ENCODE measurements at regions not wholly inside any gene's neighbourhood (a gene's known extent, or its start where the extent isn't known, plus 50 kb on each side); places are given as distances from the start of the nearest gene placed in this dataset.

DNA sequence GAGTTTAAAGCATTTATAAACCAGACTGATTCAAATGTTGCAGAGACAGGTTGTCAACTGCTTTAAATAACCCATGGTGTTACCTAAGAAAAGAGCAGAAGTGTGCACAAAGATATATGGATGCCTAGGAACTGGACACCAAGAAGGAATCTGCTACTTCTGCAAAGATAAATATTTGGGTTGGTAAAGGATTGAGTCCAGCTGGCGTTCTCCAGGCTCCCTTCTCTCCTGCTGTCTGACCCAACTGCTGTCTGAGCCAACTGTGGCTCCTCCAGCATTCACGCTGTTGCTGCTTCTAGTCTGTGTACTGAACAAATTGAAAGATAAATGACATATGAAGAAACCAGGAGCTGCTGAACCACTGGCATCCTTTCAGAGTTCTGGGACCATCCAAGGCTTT, 1167.8 kb upstream of the PRKX start:
- Histone ChIP-seq H3K27ac (no peak overlapping the region), H3K4me3 (no peak overlapping the region), H3K36me3 (no peaks in the 10 kb centered on the region), H3K9me3 (no peaks in the 10 kb centered on the region), H3K4me1 (no peaks in the 10 kb centered on the region), H3K27me3 (no peaks in the 10 kb centered on the region)
- no peak for TF ChIP-seq CTCF (IDR thresholded peaks at IDR 0.05)
- DNase-seq: no peak
- intact Hi-C loops (cut with DNase I; ENCODE audit: low total_unique reads): no loop called here

DNA sequence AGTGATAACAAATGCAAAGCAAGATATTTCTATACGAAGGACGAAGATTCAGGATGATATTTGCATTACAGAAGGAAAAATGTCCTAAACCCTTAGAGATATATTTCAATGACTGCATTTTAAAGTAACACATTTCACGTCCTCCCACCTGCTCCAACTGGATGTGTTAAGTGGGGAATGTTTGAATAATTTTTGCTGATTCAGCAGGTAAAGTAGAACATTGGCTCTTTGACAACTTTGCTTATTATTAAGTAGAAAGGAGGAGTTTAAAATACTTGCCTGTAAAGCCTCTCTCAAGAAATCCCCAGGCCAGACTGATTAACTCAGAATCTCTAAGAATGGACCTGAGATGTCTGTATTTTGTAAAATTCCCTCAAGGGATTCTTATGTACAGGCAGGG, 1165.2 kb upstream of the PRKX start:
- no peaks in the 10 kb centered on the region for H3K36me3 ChIP-seq
- H3K4me1 ChIP-seq: no peaks in the 10 kb centered on the region
- DNase-seq: no peak
- H3K9me3 ChIP-seq: no peaks in the 10 kb centered on the region
- H3K4me3 ChIP-seq: no peak overlapping the region
- no peak overlapping the region for H3K27ac ChIP-seq
- H3K27me3 ChIP-seq: no peaks in the 10 kb centered on the region
- no peak for TF ChIP-seq CTCF (IDR thresholded peaks at IDR 0.05)
- intact Hi-C loops (cut with DNase I; ENCODE audit: low total_unique reads): no loop called here

DNA sequence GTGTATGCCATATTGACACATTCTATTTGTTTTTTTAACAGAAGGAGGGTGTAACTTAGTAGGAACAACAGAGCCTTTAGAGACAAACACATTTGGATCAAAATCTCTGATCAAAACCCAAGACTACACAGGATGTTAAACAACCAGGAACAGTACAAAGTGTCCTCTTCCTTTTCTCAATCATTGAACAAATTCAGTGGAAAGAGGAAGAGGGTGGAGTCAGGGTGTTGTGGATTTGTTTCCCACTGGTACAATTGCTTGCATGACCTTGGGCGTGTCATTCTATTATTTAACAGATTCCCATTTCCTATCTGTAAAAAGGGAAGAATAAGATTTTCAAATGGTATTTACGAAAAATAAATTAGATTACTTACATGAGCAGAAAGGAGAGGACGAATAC, 1162.8 kb upstream of the PRKX start:
- Histone ChIP-seq H3K4me3 (no peak overlapping the region), H3K9me3 (no peaks in the 10 kb centered on the region), H3K4me1 (no peaks in the 10 kb centered on the region), H3K36me3 (no peaks in the 10 kb centered on the region), H3K27me3 (no peaks in the 10 kb centered on the region), H3K27ac (no peak overlapping the region)
- intact Hi-C loops (cut with DNase I; ENCODE audit: low total_unique reads): no loop called here
- no peak for TF ChIP-seq CTCF (IDR thresholded peaks at IDR 0.05)
- no peak for DNase-seq

DNA sequence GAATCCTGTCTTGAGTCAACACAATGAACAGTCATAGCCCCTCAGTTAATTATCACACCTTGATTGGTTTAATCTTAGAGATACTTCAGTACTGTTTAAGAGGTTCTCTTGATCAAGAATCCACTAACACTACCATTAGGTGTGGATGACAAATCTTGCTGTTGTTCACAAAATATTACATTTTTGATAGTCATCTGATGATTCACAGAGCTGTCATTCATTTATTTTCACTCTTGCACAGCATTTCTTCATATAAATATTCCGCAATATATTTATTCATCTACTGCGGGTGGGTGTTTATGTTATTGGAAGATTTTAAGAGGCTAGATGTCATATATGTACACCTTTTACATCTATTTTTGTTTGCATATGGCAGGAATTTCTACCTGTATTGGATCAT, 1138.1 kb upstream of the PRKX start:
- H3K4me1 ChIP-seq: no peaks in the 10 kb centered on the region
- no peak overlapping the region for H3K27ac ChIP-seq
- H3K9me3 ChIP-seq: no peaks in the 10 kb centered on the region
- intact Hi-C loops (cut with DNase I; ENCODE audit: low total_unique reads): no loop called here
- no peak for TF ChIP-seq CTCF (IDR thresholded peaks at IDR 0.05)
- no peak for DNase-seq
- no peaks in the 10 kb centered on the region for H3K36me3 ChIP-seq
- H3K27me3 ChIP-seq: no peaks in the 10 kb centered on the region
- no peak overlapping the region for H3K4me3 ChIP-seq

GRCh38 chrX:4850312-4850711, 1136.9 kb upstream of the PRKX start:
- no peaks in the 10 kb centered on the region for H3K27me3 ChIP-seq
- intact Hi-C loops (cut with DNase I; ENCODE audit: low total_unique reads): no loop called here
- no peak for TF ChIP-seq CTCF (IDR thresholded peaks at IDR 0.05)
- no peaks in the 10 kb centered on the region for H3K9me3 ChIP-seq
- H3K4me3 ChIP-seq: no peak overlapping the region
- no peaks in the 10 kb centered on the region for H3K36me3 ChIP-seq
- H3K4me1 ChIP-seq: no peaks in the 10 kb centered on the region
- DNase-seq: no peak
- no peak overlapping the region for H3K27ac ChIP-seq

DNA sequence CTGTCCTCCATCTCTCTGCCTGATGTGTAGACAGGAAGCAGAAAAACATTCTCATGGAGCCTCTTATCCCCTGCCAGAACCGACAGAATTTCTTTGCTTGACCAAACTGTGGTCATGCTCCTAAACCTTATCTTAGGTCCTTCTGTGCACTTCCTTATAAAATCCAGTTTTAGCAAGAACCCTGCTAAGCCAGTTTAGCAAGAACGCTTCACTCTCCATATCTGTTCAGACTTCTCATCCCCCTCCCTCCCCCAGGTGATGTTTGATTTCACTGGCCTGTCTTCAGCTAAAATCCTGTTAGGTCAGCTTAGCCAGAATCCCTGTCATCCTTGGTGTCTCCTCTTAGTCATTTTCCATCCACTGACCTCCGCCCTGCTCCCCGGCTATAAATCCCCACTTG, 1130.9 kb upstream of the PRKX start:
- Histone ChIP-seq H3K27ac (no peak overlapping the region), H3K27me3 (no peaks in the 10 kb centered on the region), H3K9me3 (peaks cover 0 to 2% (median 2%) of the 10 kb centered on the region in 3 donors), H3K36me3 (no peaks in the 10 kb centered on the region), H3K4me1 (no peaks in the 10 kb centered on the region), H3K4me3 (no peak overlapping the region)
- TF ChIP-seq CTCF (IDR thresholded peaks at IDR 0.05): no peak
- no peak for DNase-seq
- intact Hi-C loops (cut with DNase I; ENCODE audit: low total_unique reads): no loop called here

Data from tibial artery (tissue), 4 donors.